Stomach (tissue), 8 donors: ENCODE measurements at regions not wholly inside any gene's neighbourhood (a gene's known extent, or its start where the extent isn't known, plus 50 kb on each side); places are given as distances from the start of the nearest gene placed in this dataset.

Experiments used
- DNase-seq, 2 donors: peaks; one replicate each; pipeline versions ENCODE4 v3.0.0 to v3.0.0-alpha.2; 2013 to 2019
- H3K27ac ChIP-seq, 5 donors: fragments of 200-600 bp in 4 of 5; sonication (generic) in 4 of 5; one replicate each; pipeline ENCODE4 v1.5.1; 2013 to 2019; ENCODE audit warnings: mild to moderate bottlenecking in 1 of 5, moderate library complexity in 1 of 5
- H3K27me3 ChIP-seq, 3 donors: fragments of 200-600 bp; sonication (generic); one replicate each; pipeline ENCODE4 v1.5.1; 2017 to 2019; ENCODE audit warnings: mixed run types in 1 of 3
- H3K36me3 ChIP-seq, 4 donors: fragments of 200-600 bp; sonication (generic); 1 replicate in 3 of 4; 2 replicates in 1 of 4; pipeline ENCODE4 v1.5.1; 2016 to 2019
- H3K4me1 ChIP-seq, 4 donors: fragments of 200-600 bp; sonication (generic); one replicate each; pipeline ENCODE4 v1.5.1; 2016 to 2019
- H3K4me3 ChIP-seq, 4 donors: fragments of 200-600 bp; sonication (generic) in 3 of 4; one replicate each; pipeline ENCODE4 v1.5.1; 2016 to 2019; ENCODE audit warnings: mild to moderate bottlenecking in 1 of 4
- H3K9me3 ChIP-seq, 4 donors: fragments of 200-600 bp; sonication (generic); one replicate each; pipeline ENCODE4 v1.5.1; 2016 to 2019
- CTCF ChIP-seq, 7 experiments: fragments of 450-650 bp in 4 of 7; fragments of 200-600 bp in 3 of 7; sonication (generic) in 3 of 7; IDR thresholded peaks; one replicate each; pipeline ENCODE4 v1.5.1; 2016 to 2019; ENCODE audit warnings: antibody characterized with exemption in 7 of 7, control low read depth in 2 of 7, mild to moderate bottlenecking in 1 of 7
- EP300 ChIP-seq: sonication (generic); formaldehyde crosslinking; IDR thresholded peaks from one replicate; pipeline ENCODE4 v1.6.1; 2017; ENCODE audit warnings: antibody characterized with exemption
- POLR2A ChIP-seq, 4 donors: fragments of 450-650 bp; IDR thresholded peaks; one replicate each; pipeline ENCODE4 v1.6.1; 2016; ENCODE audit warnings: antibody characterized with exemption in 4 of 4, control low read depth in 2 of 4, mild to moderate bottlenecking in 1 of 4, moderate library complexity in 1 of 4
- POLR2AphosphoS5 ChIP-seq, 3 donors: sonication (generic); formaldehyde crosslinking; IDR thresholded peaks; one replicate each; pipeline ENCODE4 v1.6.1; 2016; ENCODE audit warnings: antibody characterized with exemption in 3 of 3
- WGBS, 5 donors: extraction: QIAGEN DNeasy Blood & Tissue Kit in 3 of 5; methylation state at CpG; one replicate each; pipeline versions ENCODE4 v1.1.5 to v1.1.7; 2013 to 2018; 5-methylcytosine and 5-hydroxymethylcytosine counted together
- intact Hi-C: fragments of 100-400 bp; cut with DNase I; formaldehyde crosslinking; loops from one replicate; pipeline ENCODE4 v1.15.1; 2023; ENCODE audit warnings: low total_unique reads
- donor health status: healthy with polysubstance abuse.
- donor health status: Bipolar disorder and iron deficiency.
- donor health status: healthy.

- WGBS, 5 donors, result 37 to 51% (median 42%) methylated on average over 9 of the region's 9 CpGs
- no peak for TF ChIP-seq POLR2A (IDR thresholded peaks at IDR 0.05)
- no peak for TF ChIP-seq POLR2AphosphoS5 (IDR thresholded peaks at IDR 0.05)
- no peak for TF ChIP-seq CTCF (IDR thresholded peaks at IDR 0.05)
- TF ChIP-seq EP300, result no peak
- no peaks in the 10 kb centered on the region for H3K4me1 ChIP-seq
Measured at GRCh38 chr2:19559596-19560240, 201.3 kb upstream of the OSR1 start.

GRCh38 chr2:19556648-19557047 lies 198.2 kb upstream of the OSR1 start:
- Histone ChIP-seq H3K36me3 (no peaks in the 10 kb centered on the region), H3K9me3 (no peaks in the 10 kb centered on the region), H3K4me3 (no peak overlapping the region), H3K27ac (no peak overlapping the region), H3K27me3 (no peaks in the 10 kb centered on the region), H3K4me1 (no peaks in the 10 kb centered on the region)
- WGBS, 5 donors, result 74 to 91% (median 82%) methylated on average over 2 of the region's 2 CpGs
- TF ChIP-seq POLR2A (IDR thresholded peaks at IDR 0.05) (no peak), EP300 (no peak), POLR2AphosphoS5 (IDR thresholded peaks at IDR 0.05) (no peak), CTCF (IDR thresholded peaks at IDR 0.05) (no peak)
- intact Hi-C loops, result no loop called here
- no peak for DNase-seq

More at GRCh38 chr2:19559596-19560240, 201.3 kb upstream of the OSR1 start:
- Histone ChIP-seq H3K4me3 (no peak overlapping the region), H3K27me3 (no peaks in the 10 kb centered on the region), H3K36me3 (no peaks in the 10 kb centered on the region), H3K27ac (no peak overlapping the region), H3K9me3 (no peaks in the 10 kb centered on the region)
- intact Hi-C loops, result no loop called here
- DNase-seq, result no peak

- no peaks in the 10 kb centered on the region for H3K4me1 ChIP-seq
- H3K36me3 ChIP-seq, result no peaks in the 10 kb centered on the region
- TF ChIP-seq POLR2A (IDR thresholded peaks at IDR 0.05) (no peak), CTCF (IDR thresholded peaks at IDR 0.05) (no peak), POLR2AphosphoS5 (IDR thresholded peaks at IDR 0.05) (no peak), EP300 (no peak)
- no peak for DNase-seq
- H3K9me3 ChIP-seq, result no peaks in the 10 kb centered on the region
- no peak overlapping the region for H3K4me3 ChIP-seq
- no peaks in the 10 kb centered on the region for H3K27me3 ChIP-seq
- H3K27ac ChIP-seq, result no peak overlapping the region
- intact Hi-C loops, result no loop called here
- WGBS, 5 donors, result 77 to 87% (median 85%) methylated on average over 1 of the region's 1 CpG
Measured at GRCh38 chr2:19554520-19554919, 196.1 kb upstream of the OSR1 start.

- H3K9me3 ChIP-seq, result no peaks in the 10 kb centered on the region
- no peaks in the 10 kb centered on the region for H3K36me3 ChIP-seq
- no peak overlapping the region for H3K4me3 ChIP-seq
- no peak overlapping the region for H3K27ac ChIP-seq
- no peak for DNase-seq
- no peaks in the 10 kb centered on the region for H3K27me3 ChIP-seq
- TF ChIP-seq EP300, result no peak
- no peak for TF ChIP-seq CTCF (IDR thresholded peaks at IDR 0.05)
- no peak for TF ChIP-seq POLR2A (IDR thresholded peaks at IDR 0.05)
- no peak for TF ChIP-seq POLR2AphosphoS5 (IDR thresholded peaks at IDR 0.05)
- WGBS, 5 donors, result 48 to 80% (median 66%) methylated on average over 1 of the region's 1 CpG
- intact Hi-C loops, result no loop called here
- no peaks in the 10 kb centered on the region for H3K4me1 ChIP-seq
Measured at GRCh38 chr2:19552270-19552669, 193.8 kb upstream of the OSR1 start.
